ENCODE measurements at regions not wholly inside any gene's neighbourhood (a gene's known extent, or its start where the extent isn't known, plus 50 kb on each side); places are given as distances from the start of the nearest gene placed in this dataset.

DNA sequence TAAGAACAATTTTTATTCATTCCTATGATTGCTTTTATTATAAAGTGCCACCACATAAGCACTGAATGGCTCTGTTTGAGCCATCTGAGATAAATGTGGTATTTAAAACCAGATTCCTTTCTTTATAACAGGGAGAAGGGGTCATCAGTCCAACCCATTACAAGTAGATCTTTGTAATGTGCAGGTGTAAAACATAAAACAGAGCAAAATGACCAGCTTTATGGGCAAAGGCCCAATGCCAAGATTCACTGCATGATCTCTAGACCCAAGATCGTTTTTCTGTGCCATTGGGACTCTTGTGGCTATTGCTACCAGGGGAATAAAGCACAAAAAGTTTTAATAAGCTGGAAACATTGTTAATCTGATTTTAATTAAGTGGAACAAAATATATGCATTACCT lies 469.9 kb downstream of the PRR16 start:
- TF ChIP-seq POLR2A (IDR thresholded peaks at IDR 0.05) (no peak), POLR2AphosphoS5 (IDR thresholded peaks at IDR 0.05) (no peak)
- TF ChIP-seq, protein P1, sequence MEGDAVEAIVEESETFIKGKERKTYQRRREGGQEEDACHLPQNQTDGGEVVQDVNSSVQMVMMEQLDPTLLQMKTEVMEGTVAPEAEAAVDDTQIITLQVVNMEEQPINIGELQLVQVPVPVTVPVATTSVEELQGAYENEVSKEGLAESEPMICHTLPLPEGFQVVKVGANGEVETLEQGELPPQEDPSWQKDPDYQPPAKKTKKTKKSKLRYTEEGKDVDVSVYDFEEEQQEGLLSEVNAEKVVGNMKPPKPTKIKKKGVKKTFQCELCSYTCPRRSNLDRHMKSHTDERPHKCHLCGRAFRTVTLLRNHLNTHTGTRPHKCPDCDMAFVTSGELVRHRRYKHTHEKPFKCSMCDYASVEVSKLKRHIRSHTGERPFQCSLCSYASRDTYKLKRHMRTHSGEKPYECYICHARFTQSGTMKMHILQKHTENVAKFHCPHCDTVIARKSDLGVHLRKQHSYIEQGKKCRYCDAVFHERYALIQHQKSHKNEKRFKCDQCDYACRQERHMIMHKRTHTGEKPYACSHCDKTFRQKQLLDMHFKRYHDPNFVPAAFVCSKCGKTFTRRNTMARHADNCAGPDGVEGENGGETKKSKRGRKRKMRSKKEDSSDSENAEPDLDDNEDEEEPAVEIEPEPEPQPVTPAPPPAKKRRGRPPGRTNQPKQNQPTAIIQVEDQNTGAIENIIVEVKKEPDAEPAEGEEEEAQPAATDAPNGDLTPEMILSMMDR (IDR thresholded peaks at IDR 0.05), result no peak

Measured in transverse colon (tissue), 4 donors.